ENCODE measurements at regions not wholly inside any gene's neighbourhood (a gene's known extent, or its start where the extent isn't known, plus 50 kb on each side); places are given as distances from the start of the nearest gene placed in this dataset.

GRCh38 chr10:8136736-8137135 is 82.2 kb downstream of the GATA3 start:
- no peak for DNase-seq (ENCODE audit: low read depth, low spot score)
- ChIA-PET CTCF (no interaction called here), POLR2A (interaction anchor here (0.6 kb wide), 1 partner anchor 37 kb away, joined by 3 read pairs; no protein-coding TSS in a partner anchor)
- no peaks in the 10 kb centered on the region for H3K27me3 ChIP-seq (ENCODE audit: control insufficient read depth, insufficient read depth, low read length)
- no peak overlapping the region for H3K4me3 ChIP-seq (ENCODE audit: low read depth, low read length)
- peaks cover 16% of the 10 kb centered on the region for H3K9me3 ChIP-seq (ENCODE audit: control insufficient read depth, insufficient read depth, low read length)
- H3K27ac ChIP-seq (ENCODE audit: low read depth, low read length), result no peak overlapping the region
- TF ChIP-seq, protein P1, sequence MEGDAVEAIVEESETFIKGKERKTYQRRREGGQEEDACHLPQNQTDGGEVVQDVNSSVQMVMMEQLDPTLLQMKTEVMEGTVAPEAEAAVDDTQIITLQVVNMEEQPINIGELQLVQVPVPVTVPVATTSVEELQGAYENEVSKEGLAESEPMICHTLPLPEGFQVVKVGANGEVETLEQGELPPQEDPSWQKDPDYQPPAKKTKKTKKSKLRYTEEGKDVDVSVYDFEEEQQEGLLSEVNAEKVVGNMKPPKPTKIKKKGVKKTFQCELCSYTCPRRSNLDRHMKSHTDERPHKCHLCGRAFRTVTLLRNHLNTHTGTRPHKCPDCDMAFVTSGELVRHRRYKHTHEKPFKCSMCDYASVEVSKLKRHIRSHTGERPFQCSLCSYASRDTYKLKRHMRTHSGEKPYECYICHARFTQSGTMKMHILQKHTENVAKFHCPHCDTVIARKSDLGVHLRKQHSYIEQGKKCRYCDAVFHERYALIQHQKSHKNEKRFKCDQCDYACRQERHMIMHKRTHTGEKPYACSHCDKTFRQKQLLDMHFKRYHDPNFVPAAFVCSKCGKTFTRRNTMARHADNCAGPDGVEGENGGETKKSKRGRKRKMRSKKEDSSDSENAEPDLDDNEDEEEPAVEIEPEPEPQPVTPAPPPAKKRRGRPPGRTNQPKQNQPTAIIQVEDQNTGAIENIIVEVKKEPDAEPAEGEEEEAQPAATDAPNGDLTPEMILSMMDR (IDR thresholded peaks at IDR 0.05; ENCODE audit: low read depth, low read length), result no peak

DNA sequence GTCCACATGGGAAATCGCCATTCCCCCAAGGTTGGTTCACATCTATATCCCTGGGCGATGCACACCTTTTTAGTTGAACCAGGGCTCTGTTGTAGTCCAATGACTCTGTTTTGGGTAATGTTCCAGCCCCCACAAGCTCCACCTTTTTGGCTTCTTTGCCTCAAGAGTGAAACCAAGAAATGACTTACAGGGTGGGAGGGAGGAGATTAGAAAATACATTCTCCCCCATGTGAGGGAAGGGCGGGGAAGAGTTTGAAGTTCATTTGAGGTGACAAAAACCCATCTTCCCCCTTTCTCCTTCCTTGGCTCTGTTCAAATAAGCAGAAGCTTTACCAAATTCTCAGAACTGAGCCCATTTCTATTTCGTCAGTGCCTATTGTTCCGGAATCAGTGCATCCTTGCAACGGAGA is 82.8 kb downstream of the GATA3 start:
- TF ChIP-seq, protein P1 (IDR thresholded peaks at IDR 0.05; ENCODE audit: low read depth, low read length), result no peak
- Histone ChIP-seq H3K4me3 (ENCODE audit: low read depth, low read length) (no peak overlapping the region), H3K27ac (ENCODE audit: low read depth, low read length) (no peak overlapping the region), H3K27me3 (ENCODE audit: control insufficient read depth, insufficient read depth, low read length) (no peaks in the 10 kb centered on the region), H3K9me3 (ENCODE audit: control insufficient read depth, insufficient read depth, low read length) (peaks cover 16% of the 10 kb centered on the region)
- CTCF ChIA-PET, result no interaction called here
- POLR2A ChIA-PET, result interaction anchor here (0.6 kb wide), 1 partner anchor 37 kb away, joined by 3 read pairs; no protein-coding TSS in a partner anchor
- DNase-seq (ENCODE audit: low read depth, low spot score), result no peak

GRCh38 chr10:8137726-8138125 is 83.2 kb downstream of the GATA3 start:
- POLR2A ChIA-PET, result interaction anchor here (0.6 kb wide), 1 partner anchor 348 kb away, joined by 3 read pairs; no protein-coding TSS in a partner anchor
- DNase-seq (ENCODE audit: low read depth, low spot score), result no peak
- Histone ChIP-seq H3K4me3 (ENCODE audit: low read depth, low read length) (no peak overlapping the region), H3K27me3 (ENCODE audit: control insufficient read depth, insufficient read depth, low read length) (no peaks in the 10 kb centered on the region), H3K27ac (ENCODE audit: low read depth, low read length) (no peak overlapping the region), H3K9me3 (ENCODE audit: control insufficient read depth, insufficient read depth, low read length) (peaks cover 16% of the 10 kb centered on the region)
- TF ChIP-seq, protein P1 (IDR thresholded peaks at IDR 0.05; ENCODE audit: low read depth, low read length), result no peak
- CTCF ChIA-PET, result no interaction called here

DNA sequence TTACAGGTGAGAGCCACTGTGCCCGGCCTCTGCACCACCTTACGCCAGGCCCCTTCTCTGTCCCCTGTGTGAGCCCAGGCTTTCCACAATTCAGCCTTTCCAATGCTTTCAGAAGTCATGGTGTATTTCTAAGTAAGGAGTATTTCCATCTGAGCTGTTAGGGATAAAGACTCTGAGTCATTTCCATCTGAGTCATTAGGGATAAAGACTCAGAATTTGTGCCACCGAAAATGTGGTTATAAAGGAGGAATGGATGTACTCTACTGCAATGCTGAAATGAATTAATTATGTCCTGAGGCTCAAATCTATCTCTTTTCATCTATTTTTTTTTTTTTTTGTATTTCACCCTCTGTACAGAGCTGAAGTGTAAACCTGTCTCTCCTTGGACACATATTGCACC is 84.0 kb downstream of the GATA3 start:
- peaks cover 16% of the 10 kb centered on the region for H3K9me3 ChIP-seq (ENCODE audit: control insufficient read depth, insufficient read depth, low read length)
- no peaks in the 10 kb centered on the region for H3K27me3 ChIP-seq (ENCODE audit: control insufficient read depth, insufficient read depth, low read length)
- TF ChIP-seq, protein P1 (IDR thresholded peaks at IDR 0.05; ENCODE audit: low read depth, low read length), result no peak
- no peak overlapping the region for H3K4me3 ChIP-seq (ENCODE audit: low read depth, low read length)
- H3K27ac ChIP-seq (ENCODE audit: low read depth, low read length), result no peak overlapping the region
- ChIA-PET CTCF (no interaction called here), POLR2A (interaction anchor here (0.6 kb wide), 1 partner anchor 347 kb away, joined by 3 read pairs; no protein-coding TSS in a partner anchor)
- no peak for DNase-seq (ENCODE audit: low read depth, low spot score)

DNA sequence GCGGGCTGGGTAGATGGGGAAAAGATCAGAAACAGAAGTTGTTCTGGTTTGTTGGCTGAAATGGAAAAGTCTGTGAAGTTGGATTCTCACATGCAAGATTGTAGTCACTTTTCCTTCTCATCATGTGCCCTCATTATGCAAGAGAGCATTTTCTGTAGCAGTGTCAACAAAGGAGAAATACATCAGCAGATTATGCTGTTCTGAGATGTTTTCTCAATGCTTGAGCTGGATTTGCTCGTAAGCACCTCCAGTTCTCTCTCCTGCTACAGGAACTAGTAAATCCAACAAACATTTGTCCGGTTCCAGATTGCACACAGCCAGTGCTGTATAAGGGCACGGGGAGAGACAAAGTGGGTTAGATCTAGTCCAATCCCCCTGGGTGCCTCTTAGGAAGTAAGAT is 90.0 kb downstream of the GATA3 start:
- TF ChIP-seq, protein P1 (IDR thresholded peaks at IDR 0.05; ENCODE audit: low read depth, low read length), result no peak
- CTCF ChIA-PET, result no interaction called here
- Histone ChIP-seq H3K27ac (ENCODE audit: low read depth, low read length) (no peak overlapping the region), H3K4me3 (ENCODE audit: low read depth, low read length) (no peak overlapping the region), H3K27me3 (ENCODE audit: control insufficient read depth, insufficient read depth, low read length) (no peaks in the 10 kb centered on the region), H3K9me3 (ENCODE audit: control insufficient read depth, insufficient read depth, low read length) (peaks cover 16% of the 10 kb centered on the region)
- POLR2A ChIA-PET, result no interaction called here
- no peak for DNase-seq (ENCODE audit: low read depth, low spot score)

All from AG04450 (cell line).